Smooth muscle cell (in vitro differentiated cells): ENCODE measurements at regions not wholly inside any gene's neighbourhood (a gene's known extent, or its start where the extent isn't known, plus 50 kb on each side); places are given as distances from the start of the nearest gene placed in this dataset.

Source experiments
- DNase-seq: peaks from one replicate; lab custom pipeline; 2025; ENCODE audit not compliant: unreplicated experiment; lab: John Stamatoyannopoulos, UW
- H2AFZ ChIP-seq: fragments of 200-600 bp; sonication (generic); 2 replicates; pipeline ENCODE4 v1.6.0; 2016; ENCODE audit warnings: antibody characterized with exemption, low read depth, mild to moderate bottlenecking
- H3F3A ChIP-seq: fragments of 200-600 bp; sonication (generic); 2 replicates; pipeline ENCODE4 v1.6.0; 2017; ENCODE audit warnings: antibody characterized with exemption, low read depth
- H3K27ac ChIP-seq: fragments of 200-600 bp; sonication (generic); 2 replicates; pipeline ENCODE4 v1.5.1; 2016; ENCODE audit warnings: low read depth, mild to moderate bottlenecking
- H3K27me3 ChIP-seq: fragments of 200-600 bp; sonication (generic); 2 replicates; pipeline ENCODE4 v1.6.1; 2016; ENCODE audit warnings: low read depth, mild to moderate bottlenecking
- H3K36me3 ChIP-seq: fragments of 200-600 bp; sonication (generic); 2 replicates; pipeline ENCODE4 v1.5.1; 2016; ENCODE audit warnings: low read depth
- H3K4me1 ChIP-seq: fragments of 200-600 bp; sonication (generic); 2 replicates; pipeline ENCODE4 v1.5.1; 2016; ENCODE audit warnings: low read depth
- H3K4me2 ChIP-seq: fragments of 200-600 bp; sonication (generic); 2 replicates; pipeline ENCODE4 v1.6.0; 2016; ENCODE audit warnings: mild to moderate bottlenecking
- H3K4me3 ChIP-seq: fragments of 200-600 bp; sonication (generic); 2 replicates; pipeline ENCODE4 v1.5.1; 2016; ENCODE audit warnings: mild to moderate bottlenecking
- H3K79me2 ChIP-seq: fragments of 200-600 bp; sonication (generic); 2 replicates; pipeline ENCODE4 v1.6.0; 2016; ENCODE audit warnings: low read depth, mild to moderate bottlenecking
- H3K9ac ChIP-seq: fragments of 200-600 bp; sonication (generic); 2 replicates; pipeline ENCODE4 v1.6.0; 2016; ENCODE audit warnings: low read depth
- H3K9me3 ChIP-seq: fragments of 200-600 bp; sonication (generic); replicated peaks from 2 replicates; pipeline ENCODE4 v1.5.1; 2016; ENCODE audit warnings: low read depth
- H4K20me1 ChIP-seq: fragments of 200-600 bp; sonication (generic); 2 replicates; pipeline ENCODE4 v1.6.0; 2016; ENCODE audit warnings: low read depth
- WGBS: methylation state at CpG from one replicate; pipeline ENCODE4 v1.1.7; 2016; ENCODE audit warnings: low lambda C conversion rate; 5-methylcytosine and 5-hydroxymethylcytosine counted together
- TF ChIP-seq, protein P1 (sequence below): fragments of 200-600 bp; sonication (generic); IDR thresholded peaks from 2 replicates; pipeline ENCODE4 v1.5.1; 2017; ENCODE audit warnings: borderline replicate concordance, mild to moderate bottlenecking, antibody characterized with exemption; ENCODE audit not compliant: insufficient read depth, poor library complexity, severe bottlenecking

DNA sequence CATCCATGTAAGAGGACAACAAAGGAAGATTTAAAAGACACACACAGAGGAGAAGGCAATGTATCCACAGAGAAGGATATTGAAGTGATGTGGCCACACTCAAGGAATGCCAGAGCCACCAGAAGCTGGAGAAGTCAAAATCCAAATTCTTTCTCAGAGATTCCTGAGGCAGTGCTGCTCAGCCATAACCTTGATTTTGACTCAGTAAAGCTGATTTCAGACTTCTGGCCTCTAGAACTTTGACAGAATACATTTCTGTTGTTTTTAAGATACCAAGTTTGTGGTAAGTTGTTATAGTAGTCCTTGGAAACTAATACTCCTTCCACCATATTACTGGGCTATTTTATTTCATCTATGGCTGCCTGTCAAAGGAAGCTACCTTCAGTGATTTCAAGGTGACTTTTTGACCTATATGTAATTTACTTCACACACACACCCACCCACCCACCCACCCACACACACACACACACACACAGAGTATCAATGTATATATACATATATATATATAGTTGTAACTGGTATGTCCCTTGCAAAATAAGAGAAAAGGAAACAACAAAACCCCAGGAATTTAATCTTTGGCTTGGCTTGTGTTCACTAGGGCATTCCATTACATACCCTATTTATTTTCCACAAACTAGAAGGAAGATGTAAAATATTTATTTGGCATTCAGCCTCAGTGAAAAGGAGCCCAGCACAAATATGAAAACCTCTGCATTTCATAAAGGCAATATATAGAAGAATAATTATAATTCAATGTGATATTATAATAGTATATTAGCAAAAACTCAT lies 142.1 kb upstream of the PTGFR start:
- H2AFZ ChIP-seq: no peak overlapping the region
- no peak overlapping the region for H3K4me3 ChIP-seq
- no peaks in the 10 kb centered on the region for H3K27me3 ChIP-seq
- H3K9ac ChIP-seq: no peak overlapping the region
- H3K27ac ChIP-seq: no peak overlapping the region
- no peaks in the 10 kb centered on the region for H3K4me1 ChIP-seq
- no peaks in the 10 kb centered on the region for H4K20me1 ChIP-seq
- no peaks in the 10 kb centered on the region for H3K36me3 ChIP-seq
- DNase-seq: no peak
- TF ChIP-seq, protein P1, sequence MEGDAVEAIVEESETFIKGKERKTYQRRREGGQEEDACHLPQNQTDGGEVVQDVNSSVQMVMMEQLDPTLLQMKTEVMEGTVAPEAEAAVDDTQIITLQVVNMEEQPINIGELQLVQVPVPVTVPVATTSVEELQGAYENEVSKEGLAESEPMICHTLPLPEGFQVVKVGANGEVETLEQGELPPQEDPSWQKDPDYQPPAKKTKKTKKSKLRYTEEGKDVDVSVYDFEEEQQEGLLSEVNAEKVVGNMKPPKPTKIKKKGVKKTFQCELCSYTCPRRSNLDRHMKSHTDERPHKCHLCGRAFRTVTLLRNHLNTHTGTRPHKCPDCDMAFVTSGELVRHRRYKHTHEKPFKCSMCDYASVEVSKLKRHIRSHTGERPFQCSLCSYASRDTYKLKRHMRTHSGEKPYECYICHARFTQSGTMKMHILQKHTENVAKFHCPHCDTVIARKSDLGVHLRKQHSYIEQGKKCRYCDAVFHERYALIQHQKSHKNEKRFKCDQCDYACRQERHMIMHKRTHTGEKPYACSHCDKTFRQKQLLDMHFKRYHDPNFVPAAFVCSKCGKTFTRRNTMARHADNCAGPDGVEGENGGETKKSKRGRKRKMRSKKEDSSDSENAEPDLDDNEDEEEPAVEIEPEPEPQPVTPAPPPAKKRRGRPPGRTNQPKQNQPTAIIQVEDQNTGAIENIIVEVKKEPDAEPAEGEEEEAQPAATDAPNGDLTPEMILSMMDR: no peak
- no peaks in the 10 kb centered on the region for H3K9me3 ChIP-seq
- no peak overlapping the region for H3K4me2 ChIP-seq
- H3F3A ChIP-seq: no peaks in the 10 kb centered on the region
- no peaks in the 10 kb centered on the region for H3K79me2 ChIP-seq

DNA sequence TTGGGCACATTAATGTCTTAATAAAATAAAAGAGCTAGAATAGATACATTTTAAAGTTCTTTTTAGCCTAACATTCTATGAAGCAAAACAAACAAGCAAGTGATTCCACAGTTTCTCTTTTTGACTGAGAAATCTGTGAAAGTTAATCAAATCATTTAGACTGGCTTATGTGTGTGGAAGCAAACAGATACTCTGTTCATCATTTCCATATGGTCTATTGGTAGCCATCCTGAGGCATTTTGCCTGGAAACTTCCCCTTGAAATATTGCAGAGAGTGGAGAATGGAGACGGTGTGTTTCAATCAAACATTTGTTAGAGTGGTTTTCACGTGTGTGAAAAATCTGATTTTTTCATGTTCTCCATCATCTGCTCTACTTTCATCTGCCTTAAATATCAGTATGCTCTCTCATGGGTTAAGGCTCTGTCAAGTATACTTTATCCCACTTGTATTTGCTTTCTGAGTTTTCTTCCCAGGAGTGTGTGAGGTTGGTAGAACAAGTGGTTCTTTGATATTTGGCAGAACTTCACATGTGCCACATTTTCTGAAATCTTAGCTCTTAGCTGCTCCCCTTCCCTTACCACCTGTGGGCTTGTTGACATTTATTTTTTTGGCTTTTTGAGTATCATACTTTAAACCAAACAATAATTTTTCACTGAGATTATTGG lies 139.1 kb upstream of the PTGFR start:
- Histone ChIP-seq H3F3A (no peaks in the 10 kb centered on the region), H3K79me2 (no peaks in the 10 kb centered on the region), H2AFZ (no peak overlapping the region), H3K4me2 (no peak overlapping the region), H3K27ac (no peak overlapping the region), H3K4me3 (no peak overlapping the region), H3K9ac (no peak overlapping the region), H3K36me3 (no peaks in the 10 kb centered on the region), H4K20me1 (no peaks in the 10 kb centered on the region), H3K4me1 (no peaks in the 10 kb centered on the region), H3K27me3 (no peaks in the 10 kb centered on the region), H3K9me3 (no peaks in the 10 kb centered on the region)
- 79% methylated on average over 2 of the region's 2 CpGs for WGBS
- no peak for DNase-seq
- TF ChIP-seq, protein P1: no peak

DNA sequence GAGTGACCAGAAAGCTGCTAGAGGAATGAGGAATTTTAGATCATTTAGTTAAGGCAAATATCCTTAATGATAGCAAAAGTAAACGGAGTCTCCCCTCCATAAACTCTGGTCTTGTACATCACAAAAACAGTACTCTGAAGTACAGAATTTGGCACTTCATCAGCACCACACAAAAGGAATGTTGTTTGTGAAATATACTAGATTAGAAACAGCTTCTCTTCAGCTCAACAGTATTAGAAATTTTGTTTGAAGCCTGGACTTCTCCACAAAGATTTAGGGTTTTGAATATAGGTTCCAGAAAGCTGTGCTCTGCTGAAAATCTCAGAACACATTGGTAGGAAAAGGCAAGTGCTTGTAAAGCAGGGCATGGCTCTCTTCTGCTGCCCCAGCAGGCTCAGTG lies 135.1 kb upstream of the PTGFR start:
- TF ChIP-seq, protein P1: no peak
- no peaks in the 10 kb centered on the region for H4K20me1 ChIP-seq
- DNase-seq: no peak
- H3K79me2 ChIP-seq: no peaks in the 10 kb centered on the region
- no peaks in the 10 kb centered on the region for H3K36me3 ChIP-seq
- no peak overlapping the region for H2AFZ ChIP-seq
- 54% methylated on average over 1 of the region's 1 CpG for WGBS
- H3K27me3 ChIP-seq: no peaks in the 10 kb centered on the region
- H3K4me2 ChIP-seq: no peak overlapping the region
- H3K9ac ChIP-seq: no peak overlapping the region
- no peaks in the 10 kb centered on the region for H3K9me3 ChIP-seq
- no peaks in the 10 kb centered on the region for H3K4me1 ChIP-seq
- H3F3A ChIP-seq: no peaks in the 10 kb centered on the region
- no peak overlapping the region for H3K4me3 ChIP-seq
- no peak overlapping the region for H3K27ac ChIP-seq
